Suppressor macrophage treated with lipopolysaccharide for 4 hours (primary cell): ENCODE measurements at regions not wholly inside any gene's neighbourhood (a gene's known extent, or its start where the extent isn't known, plus 50 kb on each side); places are given as distances from the start of the nearest gene placed in this dataset.
"Not testable (repeated sequence)": the region's sequence is repeated elsewhere in the genome, so short reads cannot be mapped to it uniquely, and the experiment has no call there.

Experiments used
- DNase-seq: peaks from one replicate; pipeline ENCODE4 v3.0.0-alpha.2; 2020

GRCh38 chr1:212155219-212155618 lies 119.7 kb downstream of the DTL start:
- DNase-seq = no peak

GRCh38 chr1:212157252-212157651 lies 121.7 kb downstream of the DTL start:
- DNase-seq = no peak

GRCh38 chr1:212158912-212159796 lies 123.6 kb downstream of the DTL start:
- DNase-seq = no peak

- peak; percentile 56 for DNase-seq
Observed at GRCh38 chr1:212161231-212161781, 123.9 kb upstream of the PPP2R5A start.

DNA sequence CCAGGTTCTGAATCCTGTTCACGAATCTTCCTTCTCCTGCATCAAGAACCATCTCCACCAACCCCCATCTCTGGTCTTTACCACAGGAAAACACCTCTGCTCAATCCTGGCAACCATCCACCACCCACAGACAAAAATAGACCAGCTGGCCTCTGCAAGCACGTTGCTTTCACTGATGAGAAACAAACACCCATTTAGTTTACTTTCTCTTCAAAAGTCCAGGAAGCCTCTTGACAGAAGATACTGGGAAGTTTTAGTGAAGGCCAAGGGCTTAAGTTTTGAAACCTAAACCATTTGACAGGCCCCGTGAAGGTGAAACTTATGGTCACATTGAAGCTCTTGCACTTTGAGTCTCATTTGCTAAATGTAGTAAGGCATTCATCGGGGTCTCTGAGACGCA lies 122.6 kb upstream of the PPP2R5A start:
- no peak for DNase-seq

- no peak for DNase-seq
Observed at GRCh38 chr1:212164095-212164872, 120.9 kb upstream of the PPP2R5A start.

- DNase-seq = no peak
Observed at GRCh38 chr1:212166244-212166643, 119.0 kb upstream of the PPP2R5A start.

- DNase-seq = no peak
Observed at GRCh38 chr1:212166644-212167043, 118.6 kb upstream of the PPP2R5A start.

DNA sequence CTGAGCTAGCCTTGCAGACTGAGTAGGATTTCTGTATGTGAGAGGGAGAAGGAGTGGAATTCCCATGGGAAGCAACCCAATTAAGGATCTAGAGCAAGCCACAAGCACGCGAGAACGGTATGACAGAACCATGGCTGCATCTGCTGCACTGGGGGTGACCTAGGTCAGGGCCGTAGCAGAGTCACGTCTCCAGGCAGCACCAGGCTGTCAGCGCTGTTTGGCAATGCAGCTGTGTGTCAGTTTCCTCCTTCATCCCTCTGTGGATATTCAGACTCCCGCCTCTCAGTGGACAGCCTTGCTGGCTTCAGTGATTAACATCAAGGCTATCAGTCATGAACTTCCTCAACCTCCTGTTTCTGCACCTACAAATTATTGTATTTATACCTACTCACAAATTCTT lies 118.1 kb upstream of the PPP2R5A start:
- DNase-seq = peak; percentile 82

DNA sequence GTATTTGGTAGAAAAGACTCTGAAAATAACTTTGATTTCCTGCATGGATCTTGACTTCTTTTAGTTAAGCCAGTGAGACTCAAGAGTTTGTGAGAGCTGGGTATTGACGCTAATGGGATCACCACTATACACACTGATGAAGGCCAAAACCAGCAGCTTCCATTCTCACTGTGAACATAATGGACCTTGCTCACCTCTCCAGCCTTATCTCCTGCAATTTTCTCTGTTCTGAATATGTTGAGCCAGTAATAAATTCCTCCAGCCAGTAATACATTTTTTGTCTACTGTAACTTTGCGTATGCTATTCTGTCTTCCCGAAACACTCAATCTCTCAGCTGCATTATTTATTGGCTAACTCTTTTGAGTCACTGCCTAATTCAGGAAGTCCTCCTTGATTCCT lies 111.6 kb upstream of the PPP2R5A start:
- DNase-seq = no peak

- DNase-seq = not testable (repeated sequence)
Observed at GRCh38 chr1:212174295-212174694, 110.9 kb upstream of the PPP2R5A start.

GRCh38 chr1:212177542-212177941 lies 107.7 kb upstream of the PPP2R5A start:
- no peak for DNase-seq

- DNase-seq = peak; percentile 66
Observed at GRCh38 chr1:212178851-212179250, 106.4 kb upstream of the PPP2R5A start.

DNA sequence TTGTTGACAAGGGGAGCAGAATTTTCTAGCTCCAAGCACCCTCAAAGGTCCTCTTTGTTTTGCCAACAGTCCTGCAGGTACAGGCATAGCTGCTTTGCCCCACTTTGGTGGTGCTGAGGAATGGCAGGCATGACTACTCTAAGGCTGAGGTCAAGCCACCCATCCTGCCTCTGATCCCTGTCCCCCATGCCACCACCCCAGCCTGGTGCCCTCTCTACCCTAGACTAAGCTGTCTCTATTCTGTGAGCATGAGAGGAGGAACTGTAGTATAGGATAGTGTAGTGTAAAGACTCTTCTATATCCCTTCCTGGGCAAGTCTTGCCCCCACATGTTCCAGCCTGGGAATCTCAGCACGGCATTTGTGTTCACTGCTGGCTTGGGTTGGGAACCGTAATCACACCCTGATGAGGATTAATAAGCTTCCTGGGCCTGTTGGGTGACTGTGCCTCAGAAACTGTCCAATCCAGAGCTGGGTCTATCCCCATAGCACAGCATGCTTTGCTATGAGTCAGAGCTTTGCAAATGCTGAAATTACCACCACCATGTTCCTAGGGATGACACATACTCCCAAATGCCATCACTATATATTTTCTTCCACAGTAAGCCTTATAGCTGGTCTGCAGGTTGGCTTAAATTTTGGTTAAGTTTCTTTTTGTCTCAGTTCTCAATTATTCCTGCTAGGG lies 105.7 kb upstream of the PPP2R5A start:
- DNase-seq = peak; percentile 88

DNA sequence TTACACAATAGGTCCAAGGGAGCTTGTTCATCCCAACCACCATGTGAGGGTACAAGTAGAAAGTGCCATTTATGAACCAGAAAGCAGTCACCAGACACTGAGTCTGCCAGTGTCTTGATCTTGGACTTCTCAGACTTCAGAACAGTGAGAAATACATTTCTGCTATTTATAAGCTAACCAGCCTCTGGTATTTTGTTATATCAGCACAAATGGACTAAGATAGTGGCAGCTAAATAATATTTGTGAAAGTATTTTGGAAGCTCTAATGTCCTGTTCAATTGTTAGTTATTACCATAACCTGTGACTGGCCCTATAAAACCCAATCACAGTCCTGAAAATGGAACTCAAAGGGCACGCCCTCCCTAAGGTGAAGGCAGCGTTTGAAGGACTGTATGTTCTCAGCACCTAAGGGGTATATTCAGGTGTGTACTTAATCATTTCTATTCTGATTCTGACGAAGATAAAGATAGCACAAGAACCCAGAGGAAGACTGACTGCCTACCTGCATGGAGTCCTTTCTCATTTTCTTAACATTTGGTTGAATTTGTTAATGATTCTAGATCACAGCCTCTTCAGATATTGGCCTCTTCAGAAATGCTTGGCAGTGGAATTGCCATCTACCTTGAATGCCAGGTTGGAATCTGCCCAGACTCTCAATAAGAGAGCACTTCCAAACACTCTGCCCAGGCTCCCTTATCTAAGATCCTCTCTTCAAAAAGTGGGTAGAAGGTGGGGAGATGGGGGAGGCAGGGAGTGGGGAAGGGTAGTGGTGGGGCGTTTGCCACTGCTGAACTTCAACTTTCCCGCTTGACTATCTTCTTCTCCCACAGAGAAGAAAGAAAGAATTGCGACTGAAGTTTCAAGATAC lies 104.0 kb upstream of the PPP2R5A start:
- DNase-seq = no peak

DNA sequence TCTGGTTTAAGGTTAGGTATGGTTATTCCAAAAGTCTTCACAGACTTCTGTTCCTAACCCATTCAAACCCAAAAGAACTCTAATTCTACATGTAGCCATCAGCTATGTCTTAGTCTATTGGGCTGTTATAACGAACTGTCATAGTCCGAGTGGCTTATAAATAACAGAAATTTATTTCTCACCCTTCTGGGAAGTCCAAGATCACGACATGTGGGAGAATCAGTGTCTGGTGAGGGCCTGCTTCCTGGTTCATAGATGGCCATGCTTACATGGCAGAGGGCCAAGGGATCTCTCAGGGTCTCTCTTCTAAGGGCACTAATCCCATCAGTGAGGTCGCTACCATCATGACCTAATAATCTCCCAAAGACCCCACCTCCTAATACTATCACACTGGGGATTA lies 103.0 kb upstream of the PPP2R5A start:
- DNase-seq = no peak

DNA sequence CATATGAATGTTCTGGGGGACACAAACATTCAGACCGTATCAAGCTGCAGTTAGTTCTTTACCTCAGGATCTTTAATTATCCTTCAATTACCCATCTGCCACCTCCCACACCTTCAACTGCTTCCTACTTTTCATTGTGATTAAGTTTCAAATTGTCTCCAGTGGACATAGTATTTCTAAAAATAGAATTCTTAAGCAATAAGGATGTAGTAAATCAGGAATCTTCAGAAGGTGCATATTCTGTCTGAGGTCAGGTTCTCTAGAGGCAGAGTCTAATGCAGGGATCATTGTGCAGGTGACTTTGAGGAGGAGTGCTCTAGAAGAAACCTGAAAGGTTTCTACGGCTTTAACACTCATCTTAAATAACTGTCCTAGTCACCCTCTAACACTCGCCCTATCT lies 102.6 kb upstream of the PPP2R5A start:
- DNase-seq = no peak

GRCh38 chr1:212186427-212187207 lies 98.6 kb upstream of the PPP2R5A start:
- peak; percentile 72 for DNase-seq

GRCh38 chr1:212188599-212189351 lies 96.4 kb upstream of the PPP2R5A start:
- no peak for DNase-seq

DNA sequence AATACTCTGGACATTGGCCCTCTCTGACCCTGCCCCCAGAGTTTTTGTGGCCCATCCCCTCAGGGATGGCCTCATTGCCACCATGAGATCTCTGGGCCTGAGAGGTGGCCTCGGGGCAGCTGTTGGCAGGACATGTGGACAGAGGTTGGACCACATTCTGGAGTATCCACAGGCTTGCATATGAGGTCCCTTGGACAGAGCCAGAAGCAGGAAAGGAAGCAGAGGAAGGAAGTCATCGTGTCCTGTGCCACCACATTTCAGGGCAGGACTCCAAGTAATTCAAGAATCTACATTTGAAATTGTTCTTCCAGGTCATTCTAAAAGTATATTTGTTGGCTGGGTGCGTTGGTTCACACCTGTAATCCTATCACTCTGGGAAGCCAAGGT lies 95.9 kb upstream of the PPP2R5A start:
- no peak for DNase-seq

DNA sequence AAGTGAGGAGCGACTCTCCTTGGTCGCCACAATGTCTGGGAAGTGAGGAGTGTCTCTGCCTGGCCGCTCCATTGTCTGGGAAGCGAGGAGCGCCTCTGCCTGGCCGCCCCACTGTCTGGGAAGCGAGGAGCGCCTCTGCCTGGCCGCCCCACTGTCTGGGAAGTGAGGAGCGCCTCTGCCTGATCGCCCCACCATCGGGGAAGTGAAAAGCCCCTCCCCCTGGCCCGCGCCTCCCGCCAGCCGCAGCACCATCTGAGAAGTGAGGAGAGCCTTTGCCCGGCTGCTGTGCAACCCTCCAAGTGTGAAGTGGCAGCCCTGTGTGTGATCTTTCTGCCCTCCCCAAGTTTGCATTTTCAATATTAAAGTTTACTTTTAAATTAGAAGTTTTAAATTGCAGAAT lies 95.0 kb upstream of the PPP2R5A start:
- no peak for DNase-seq
